Rectal smooth muscle tissue (tissue), 1 donor: ENCODE measurements at regions not wholly inside any gene's neighbourhood (a gene's known extent, or its start where the extent isn't known, plus 50 kb on each side); places are given as distances from the start of the nearest gene placed in this dataset.

Source experiments
- H3K27ac ChIP-seq: one replicate; pipeline ENCODE4 v1.7.0; 2013; ENCODE audit warnings: low read depth, low read length, inconsistent platforms
- H3K27me3 ChIP-seq: one replicate; pipeline ENCODE4 v1.7.0; 2013; ENCODE audit warnings: low read length; ENCODE audit not compliant: control insufficient read depth, insufficient read depth
- H3K36me3 ChIP-seq: one replicate; pipeline ENCODE4 v1.7.0; 2013; ENCODE audit warnings: low read length; ENCODE audit not compliant: control insufficient read depth, insufficient read depth
- H3K4me1 ChIP-seq: one replicate; pipeline ENCODE4 v1.7.0; 2013; ENCODE audit warnings: low read length; ENCODE audit not compliant: control insufficient read depth, insufficient read depth
- H3K4me3 ChIP-seq: one replicate; pipeline ENCODE4 v1.7.0; 2013; ENCODE audit warnings: low read length
- H3K9ac ChIP-seq: one replicate; pipeline ENCODE4 v1.7.0; 2013; ENCODE audit warnings: low read length

- Histone ChIP-seq H3K27me3 (peaks cover 3% of the 10 kb centered on the region), H3K27ac (no peak overlapping the region), H3K36me3 (no peaks in the 10 kb centered on the region), H3K4me1 (no peaks in the 10 kb centered on the region), H3K4me3 (no peak overlapping the region), H3K9ac (no peak overlapping the region)
These were observed 246.6 kb downstream of the TFCP2L1 start for GRCh38 chr2:121038431-121038830.

DNA sequence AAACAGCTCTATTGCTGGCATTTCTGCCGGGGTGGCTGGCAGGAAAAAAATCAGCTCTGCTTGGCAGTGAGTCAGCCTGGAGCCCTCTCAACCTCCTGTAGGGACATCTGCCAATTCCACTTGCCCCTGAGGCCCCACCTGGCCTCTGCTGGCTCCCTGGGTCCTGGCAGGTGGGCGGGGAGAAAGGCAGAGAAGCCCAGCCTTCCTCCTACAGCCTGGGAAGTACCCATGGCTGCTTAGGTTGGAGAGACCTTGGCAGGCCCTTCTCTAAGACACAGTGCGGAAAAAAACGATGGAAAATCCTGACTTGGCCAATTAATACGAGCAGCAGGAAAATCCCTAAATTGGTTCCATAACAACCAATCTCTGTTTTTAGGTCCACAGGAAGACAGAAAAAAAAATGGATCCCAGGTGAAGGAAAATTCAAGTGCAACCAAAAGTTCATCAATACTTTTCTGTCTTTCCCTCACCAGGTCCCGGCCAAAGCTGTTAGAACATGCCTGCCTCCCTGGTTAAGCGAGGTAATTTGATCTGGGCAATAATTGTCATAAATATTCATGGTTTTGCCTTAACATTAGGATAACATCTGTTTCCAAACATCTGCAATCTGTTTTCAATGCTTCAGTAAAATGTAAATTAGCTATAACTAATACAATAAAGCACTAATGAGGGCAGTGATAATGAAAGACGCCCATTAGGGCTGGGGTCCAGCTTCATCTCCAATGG is 245.9 kb downstream of the TFCP2L1 start:
- Histone ChIP-seq H3K27ac (no peak overlapping the region), H3K36me3 (no peaks in the 10 kb centered on the region), H3K9ac (no peak overlapping the region), H3K4me1 (no peaks in the 10 kb centered on the region), H3K27me3 (peaks cover 3% of the 10 kb centered on the region), H3K4me3 (no peak overlapping the region)

GRCh38 chr2:121039679-121040078 is 245.3 kb downstream of the TFCP2L1 start:
- Histone ChIP-seq H3K4me1 (no peaks in the 10 kb centered on the region), H3K36me3 (no peaks in the 10 kb centered on the region), H3K27ac (no peak overlapping the region), H3K9ac (no peak overlapping the region), H3K27me3 (no peaks in the 10 kb centered on the region), H3K4me3 (no peak overlapping the region)

DNA sequence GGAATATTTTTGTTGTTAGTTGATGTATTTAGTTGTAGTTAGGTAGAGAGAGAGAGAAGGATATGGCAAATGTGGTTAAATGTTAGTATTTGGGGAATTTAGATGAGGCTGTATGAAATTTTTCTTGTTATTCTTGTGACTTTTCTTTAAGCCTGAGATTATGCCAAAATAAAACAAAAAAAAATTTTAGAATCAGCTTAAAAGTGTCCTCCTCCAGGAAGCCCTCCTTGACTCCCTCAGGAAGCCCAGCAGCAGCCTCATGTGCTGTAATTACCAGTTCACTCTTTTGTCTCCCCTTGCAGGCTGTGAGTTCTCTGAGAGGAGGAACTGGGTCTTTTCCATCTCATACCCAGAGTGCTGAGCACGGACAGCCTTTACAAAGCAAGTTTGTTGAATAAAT is 243.5 kb downstream of the TFCP2L1 start:
- H3K4me3 ChIP-seq: no peak overlapping the region
- H3K9ac ChIP-seq: no peak overlapping the region
- no peaks in the 10 kb centered on the region for H3K36me3 ChIP-seq
- H3K27ac ChIP-seq: no peak overlapping the region
- H3K27me3 ChIP-seq: no peaks in the 10 kb centered on the region
- no peaks in the 10 kb centered on the region for H3K4me1 ChIP-seq

GRCh38 chr2:121043061-121043826 is 241.8 kb downstream of the TFCP2L1 start:
- H3K4me1 ChIP-seq: no peaks in the 10 kb centered on the region
- no peak overlapping the region for H3K9ac ChIP-seq
- no peak overlapping the region for H3K27ac ChIP-seq

GRCh38 chr2:121043827-121044222 is 241.2 kb downstream of the TFCP2L1 start:
- Histone ChIP-seq H3K36me3 (no peaks in the 10 kb centered on the region), H3K4me1 (no peaks in the 10 kb centered on the region), H3K9ac (no peak overlapping the region), H3K27me3 (no peaks in the 10 kb centered on the region), H3K27ac (no peak overlapping the region), H3K4me3 (no peak overlapping the region)

More at GRCh38 chr2:121043061-121043826, 241.8 kb downstream of the TFCP2L1 start:
- Histone ChIP-seq H3K4me3 (no peak overlapping the region), H3K27me3 (no peaks in the 10 kb centered on the region), H3K36me3 (no peaks in the 10 kb centered on the region)

DNA sequence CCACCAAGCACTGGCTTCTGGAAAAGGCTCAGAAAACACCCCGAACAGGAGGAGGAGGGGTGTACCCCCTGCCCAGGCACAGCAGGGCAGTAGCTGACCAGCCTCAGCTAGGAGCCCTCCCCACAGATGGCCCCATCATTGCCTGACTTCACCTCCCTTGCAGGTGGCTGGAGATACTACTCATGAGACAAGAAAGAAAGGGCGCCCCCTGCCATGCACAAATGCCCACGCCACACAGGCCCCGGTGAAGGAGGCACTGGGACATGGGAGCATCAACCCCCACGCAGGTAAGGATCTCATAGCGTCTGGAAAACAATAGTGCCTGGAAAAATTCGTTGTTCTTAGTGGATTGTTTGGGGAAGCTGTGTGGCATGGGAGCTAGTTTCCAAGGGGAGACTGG is 240.6 kb downstream of the TFCP2L1 start:
- Histone ChIP-seq H3K27me3 (no peaks in the 10 kb centered on the region), H3K9ac (no peak overlapping the region), H3K4me3 (no peak overlapping the region), H3K4me1 (no peaks in the 10 kb centered on the region), H3K27ac (no peak overlapping the region), H3K36me3 (no peaks in the 10 kb centered on the region)

DNA sequence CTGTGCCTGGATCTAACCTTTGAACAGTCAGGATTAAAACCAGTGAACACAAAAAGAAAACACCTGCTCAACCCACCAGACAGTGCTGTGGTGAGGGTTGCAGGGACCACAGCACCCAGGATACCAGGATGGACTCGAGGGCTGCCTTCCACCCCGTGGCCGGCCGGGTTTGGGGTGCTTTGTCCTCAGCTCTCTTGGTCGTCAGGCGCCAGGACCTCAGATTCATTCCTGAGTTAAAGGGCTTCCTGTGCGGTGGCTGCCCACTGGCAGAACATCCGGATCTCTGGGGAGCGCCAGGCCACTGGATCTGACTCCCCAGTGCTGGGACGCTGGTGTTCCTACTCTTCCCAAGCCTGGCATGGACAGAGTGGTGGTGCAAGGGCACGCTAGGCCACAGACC is 239.8 kb downstream of the TFCP2L1 start:
- H3K4me1 ChIP-seq: no peaks in the 10 kb centered on the region
- H3K4me3 ChIP-seq: no peak overlapping the region
- no peaks in the 10 kb centered on the region for H3K27me3 ChIP-seq
- H3K36me3 ChIP-seq: no peaks in the 10 kb centered on the region
- H3K27ac ChIP-seq: no peak overlapping the region
- H3K9ac ChIP-seq: no peak overlapping the region

DNA sequence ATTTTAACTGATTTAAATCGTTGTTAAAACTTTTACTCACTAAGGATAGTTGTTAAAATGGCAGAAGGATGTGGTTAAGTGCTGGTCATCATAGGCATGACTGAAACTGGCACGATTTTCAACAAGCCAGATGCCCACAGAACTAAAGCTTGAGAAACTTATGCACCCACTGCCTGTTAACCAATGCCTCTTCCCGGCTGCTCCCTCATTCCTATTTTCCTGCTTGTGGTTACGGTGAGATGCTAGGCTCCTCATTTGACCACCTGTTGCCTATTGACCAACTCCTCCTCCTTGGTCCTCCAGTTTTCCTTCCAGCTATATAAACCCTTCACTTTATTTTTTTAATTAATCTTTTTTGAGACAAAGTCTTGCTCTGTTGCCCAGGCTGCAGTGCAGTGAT is 238.7 kb downstream of the TFCP2L1 start:
- no peak overlapping the region for H3K9ac ChIP-seq
- H3K36me3 ChIP-seq: no peaks in the 10 kb centered on the region
- H3K4me1 ChIP-seq: no peaks in the 10 kb centered on the region
- no peaks in the 10 kb centered on the region for H3K27me3 ChIP-seq
- no peak overlapping the region for H3K4me3 ChIP-seq
- no peak overlapping the region for H3K27ac ChIP-seq

- Histone ChIP-seq H3K27ac (no peak overlapping the region), H3K4me3 (no peak overlapping the region), H3K36me3 (no peaks in the 10 kb centered on the region), H3K4me1 (no peaks in the 10 kb centered on the region), H3K27me3 (no peaks in the 10 kb centered on the region), H3K9ac (no peak overlapping the region)
These were observed 237.6 kb downstream of the TFCP2L1 start for GRCh38 chr2:121047383-121047782.

GRCh38 chr2:121049131-121049530 is 235.9 kb downstream of the TFCP2L1 start:
- Histone ChIP-seq H3K4me3 (no peak overlapping the region), H3K27me3 (no peaks in the 10 kb centered on the region), H3K4me1 (no peaks in the 10 kb centered on the region), H3K36me3 (no peaks in the 10 kb centered on the region), H3K9ac (no peak overlapping the region), H3K27ac (no peak overlapping the region)

DNA sequence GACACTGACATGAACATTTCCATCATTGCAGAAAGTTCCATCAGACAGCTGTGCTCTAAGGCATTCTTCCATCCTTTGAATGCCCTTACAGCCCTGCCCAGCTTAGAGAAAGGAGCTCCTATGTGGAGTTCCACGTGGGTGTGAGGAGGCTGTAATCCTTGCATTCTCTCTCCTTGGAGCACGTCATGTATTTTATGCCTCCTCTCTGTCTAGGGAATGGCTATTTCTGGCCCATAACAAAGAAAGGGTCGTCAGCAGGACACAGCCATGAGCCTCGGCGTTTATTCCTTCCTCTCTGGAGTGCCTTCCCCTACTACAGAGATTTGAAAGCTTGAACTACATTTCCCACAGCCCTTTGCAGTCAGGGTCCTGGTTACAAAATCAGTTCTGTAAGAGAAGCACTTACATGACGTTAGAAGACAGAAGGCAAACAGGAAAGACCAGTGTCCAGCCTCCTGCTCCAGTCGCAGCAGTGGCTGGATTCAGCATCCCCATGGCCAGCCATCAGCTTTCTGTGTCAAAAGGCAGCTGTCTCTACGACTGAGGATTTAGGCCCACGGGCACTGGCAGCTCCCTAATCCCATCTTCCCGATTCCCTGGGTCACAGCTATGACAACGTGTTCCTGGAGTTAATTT is 234.9 kb downstream of the TFCP2L1 start:
- Histone ChIP-seq H3K27ac (no peak overlapping the region), H3K27me3 (no peaks in the 10 kb centered on the region), H3K9ac (no peak overlapping the region), H3K4me1 (no peaks in the 10 kb centered on the region), H3K4me3 (no peak overlapping the region), H3K36me3 (no peaks in the 10 kb centered on the region)
